GM18868 (cell line): ENCODE measurements at regions not wholly inside any gene's neighbourhood (a gene's known extent, or its start where the extent isn't known, plus 50 kb on each side); places are given as distances from the start of the nearest gene placed in this dataset.
"Not testable (repeated sequence)": the region's sequence is repeated elsewhere in the genome, so short reads cannot be mapped to it uniquely, and the experiment has no call there.

Experiments
- ATAC-seq: cut with Tn5 transposase; IDR thresholded peaks from one replicate; pipeline ENCODE4 v1.9.1; 2021; ENCODE audit warnings: mild to moderate bottlenecking, moderate library complexity; ENCODE audit not compliant: unreplicated experiment

DNA sequence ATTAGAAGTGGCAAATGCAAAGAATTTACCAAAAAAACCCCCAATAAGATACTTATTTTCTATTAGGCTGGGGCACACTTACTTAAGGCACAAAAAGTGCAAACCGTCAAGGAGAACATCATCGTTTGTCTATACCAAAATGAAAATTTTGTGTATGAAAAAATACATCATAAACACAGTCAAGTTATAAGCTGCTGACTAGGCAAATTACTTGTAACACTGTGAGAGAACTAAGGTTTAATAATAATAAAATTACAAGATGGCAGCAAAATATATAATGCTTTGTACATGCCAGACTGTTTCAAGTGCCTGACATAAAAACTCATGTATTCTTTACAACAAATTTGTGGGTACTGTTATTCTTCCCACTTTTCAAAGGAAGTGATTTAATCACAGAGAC is 297.2 kb upstream of the CRBN start:
- no peak for ATAC-seq

DNA sequence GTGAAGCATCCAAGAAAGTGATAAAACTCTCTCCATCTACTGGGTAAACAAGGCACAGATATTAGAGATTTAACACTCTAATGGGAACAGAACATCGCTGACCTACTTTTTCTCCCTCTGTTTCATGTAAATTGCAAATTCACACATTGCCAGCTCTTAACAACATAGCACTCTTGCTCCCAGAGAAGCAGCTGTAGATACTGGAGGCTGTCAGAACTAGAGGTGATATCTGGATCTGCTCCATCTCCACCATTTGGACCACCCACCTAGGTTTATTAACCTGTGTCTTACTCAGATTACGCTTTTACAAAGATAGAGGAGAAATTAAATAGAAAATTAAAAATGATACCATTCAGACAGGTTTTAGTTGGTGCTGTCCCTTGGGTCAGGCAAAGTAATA is 289.1 kb upstream of the CRBN start:
- no peak for ATAC-seq

DNA sequence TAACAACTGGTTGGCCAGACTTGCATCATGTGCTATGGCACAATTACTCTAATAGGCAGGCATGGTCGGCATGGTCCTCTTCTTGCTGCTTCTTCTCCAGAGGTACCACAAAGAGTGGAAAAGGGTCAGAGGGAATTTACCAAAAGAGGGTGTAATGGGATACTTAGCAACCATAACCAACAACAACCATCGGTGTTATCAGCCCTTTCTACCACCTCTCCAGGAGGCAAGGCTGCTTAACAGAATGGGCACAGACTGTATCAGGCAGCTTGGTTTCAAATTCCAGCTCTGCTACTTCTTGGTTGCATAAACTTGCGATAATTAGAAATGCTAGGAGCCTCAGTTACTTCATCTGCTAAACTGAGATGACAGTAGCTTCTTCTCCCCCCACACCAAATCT is 284.6 kb upstream of the CRBN start:
- ATAC-seq, result no peak

DNA sequence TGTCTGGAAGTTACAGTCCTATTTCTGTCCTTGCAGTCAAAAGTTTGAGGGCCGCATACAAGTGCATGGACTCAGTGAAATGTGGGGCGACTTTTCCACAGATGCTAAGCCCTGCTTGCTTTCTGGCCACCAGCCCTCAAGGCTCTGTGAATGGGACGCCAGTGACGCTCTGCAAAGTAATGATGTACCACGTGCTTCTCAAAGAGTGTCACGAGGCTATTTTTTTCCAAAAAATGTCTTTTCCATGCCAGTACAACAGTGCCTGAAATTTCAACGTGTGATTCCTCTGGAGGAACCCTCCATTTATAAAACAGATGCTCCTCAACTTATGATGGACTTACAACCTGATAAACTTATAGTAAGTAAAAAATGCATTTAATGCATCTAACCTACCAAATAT is 281.8 kb upstream of the CRBN start:
- ATAC-seq, result no peak

DNA sequence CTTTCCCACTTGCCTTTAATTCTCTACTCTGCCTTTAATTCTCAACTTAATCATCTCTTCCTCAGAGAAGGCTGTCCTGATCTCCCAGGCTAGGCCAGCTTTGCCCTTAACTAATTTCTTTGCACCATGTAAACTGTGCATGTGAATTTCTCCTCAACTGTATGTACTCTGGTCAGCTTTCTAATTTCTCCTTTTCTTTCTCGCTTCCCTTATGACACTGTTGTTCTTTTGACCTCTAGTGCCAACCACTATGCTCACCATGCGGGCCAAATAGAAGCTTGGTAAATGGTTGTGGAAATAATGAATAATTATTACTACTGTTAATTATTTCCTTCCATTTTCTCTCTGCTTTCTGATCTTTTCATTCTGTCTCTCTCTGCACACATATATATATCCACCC is 269.0 kb upstream of the CRBN start:
- no peak for ATAC-seq

DNA sequence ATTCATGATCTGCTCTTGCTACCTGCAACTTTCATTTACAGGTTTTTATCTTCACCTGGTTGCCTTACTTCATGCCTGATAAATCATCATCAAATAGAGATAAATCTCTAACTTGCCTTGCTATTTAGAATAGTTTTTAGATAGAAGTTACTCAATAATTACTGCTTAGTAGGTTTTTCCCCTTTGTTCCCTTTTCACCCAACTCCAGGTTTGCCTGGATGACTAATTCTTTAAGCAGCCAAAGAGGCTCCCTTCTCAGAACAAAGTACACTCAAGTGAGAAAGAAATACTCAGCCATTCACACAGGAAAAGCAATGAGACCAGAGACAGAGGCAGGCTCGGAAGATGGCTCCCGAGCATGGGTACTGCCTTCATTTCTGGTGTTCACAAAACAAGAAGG is 268.1 kb upstream of the CRBN start:
- ATAC-seq, result no peak

DNA sequence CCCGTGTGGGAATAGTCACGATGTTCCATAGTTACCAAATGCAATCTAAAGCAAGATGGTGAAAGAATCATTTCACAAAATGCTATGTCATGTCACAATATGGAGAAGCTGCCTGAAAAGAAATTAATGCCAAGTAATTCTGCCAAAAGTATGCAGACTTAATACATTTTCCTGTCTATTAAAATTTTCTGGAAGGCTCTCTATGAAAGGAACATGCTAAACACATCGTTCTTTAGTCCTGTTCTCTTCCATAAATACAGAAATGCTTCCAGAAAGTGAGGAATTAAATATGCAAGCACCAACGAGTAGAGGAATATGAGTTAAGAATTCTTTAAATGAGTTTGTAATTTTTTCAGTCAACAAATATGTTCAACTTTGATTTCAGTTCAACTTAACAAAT is 266.8 kb upstream of the CRBN start:
- no peak for ATAC-seq

DNA sequence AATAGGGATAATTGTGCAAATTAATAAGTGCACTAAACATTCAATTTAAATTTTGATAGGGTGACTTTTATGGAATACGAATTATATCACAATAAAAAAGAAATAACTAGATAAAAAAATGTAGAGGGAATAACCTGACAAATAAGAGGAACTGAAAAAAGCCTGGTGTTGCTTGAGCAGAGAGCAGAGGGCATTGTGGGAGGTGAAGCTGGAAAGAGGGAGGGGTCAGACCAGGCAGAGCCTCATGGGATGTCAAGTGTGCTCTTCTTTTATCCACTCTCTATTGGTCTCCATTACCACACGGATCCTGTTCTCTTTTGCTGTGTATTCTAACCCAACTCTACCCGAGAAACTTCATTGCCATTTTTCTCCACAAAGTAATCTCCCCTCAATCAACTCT is 264.0 kb upstream of the CRBN start:
- ATAC-seq, result peak; percentile 73

DNA sequence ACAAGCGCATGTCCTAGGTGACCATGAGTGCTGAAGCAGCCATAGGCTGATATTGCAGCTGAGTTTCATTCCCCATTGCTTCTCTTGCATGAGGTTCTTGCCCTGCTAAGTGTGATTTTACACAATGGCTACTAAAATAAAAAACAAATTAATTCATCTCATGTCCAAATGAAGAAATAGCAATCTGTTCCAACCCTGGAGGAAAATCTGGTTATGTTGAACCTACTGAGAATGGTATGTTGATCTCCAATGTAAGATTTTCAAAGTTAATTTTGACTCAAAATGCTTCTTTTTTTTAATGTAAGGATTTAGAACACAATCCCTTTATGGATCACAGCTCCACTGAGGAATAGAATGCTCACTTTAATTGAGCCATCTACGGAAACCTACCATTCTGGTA is 254.2 kb upstream of the CRBN start:
- no peak for ATAC-seq

DNA sequence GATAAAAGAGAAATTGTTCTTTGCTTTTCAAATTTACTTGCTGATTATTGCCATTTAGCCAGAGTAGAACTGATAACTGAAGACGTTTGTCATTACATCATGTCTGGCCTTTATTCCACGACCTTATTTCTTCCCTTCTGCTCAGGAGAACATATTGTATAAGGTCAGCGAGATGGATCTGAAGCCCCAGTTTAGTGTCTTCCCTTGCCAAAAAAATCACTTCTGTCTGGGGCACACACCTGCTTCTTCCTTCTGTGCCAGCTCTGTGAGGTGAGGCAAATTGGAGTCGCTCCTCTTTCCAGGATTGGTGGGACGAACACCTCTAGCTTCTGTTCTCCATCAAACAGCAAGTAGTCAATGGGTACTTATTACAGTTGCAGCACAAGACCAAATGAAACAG is 250.3 kb upstream of the CRBN start:
- no peak for ATAC-seq

DNA sequence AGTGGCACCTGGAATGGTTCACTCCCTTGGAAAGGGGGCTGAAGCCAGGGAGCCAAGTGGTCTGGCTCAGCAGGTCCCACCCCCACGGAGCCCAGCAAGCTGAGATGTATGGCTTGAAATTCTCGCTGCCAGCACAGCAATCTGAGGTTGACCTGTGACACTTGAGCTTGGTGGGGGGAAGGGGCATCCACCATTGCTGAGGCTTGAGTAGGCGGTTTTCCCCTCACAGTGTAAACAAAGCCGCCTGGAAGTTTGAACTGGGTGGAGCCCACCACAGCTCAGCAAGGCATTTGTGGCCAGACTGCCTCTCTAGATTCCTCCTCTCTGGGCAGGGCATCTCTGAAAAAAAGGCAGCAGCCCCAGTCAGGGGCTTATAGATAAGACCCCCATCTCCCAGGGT is 228.2 kb upstream of the CRBN start:
- not testable (repeated sequence) for ATAC-seq

DNA sequence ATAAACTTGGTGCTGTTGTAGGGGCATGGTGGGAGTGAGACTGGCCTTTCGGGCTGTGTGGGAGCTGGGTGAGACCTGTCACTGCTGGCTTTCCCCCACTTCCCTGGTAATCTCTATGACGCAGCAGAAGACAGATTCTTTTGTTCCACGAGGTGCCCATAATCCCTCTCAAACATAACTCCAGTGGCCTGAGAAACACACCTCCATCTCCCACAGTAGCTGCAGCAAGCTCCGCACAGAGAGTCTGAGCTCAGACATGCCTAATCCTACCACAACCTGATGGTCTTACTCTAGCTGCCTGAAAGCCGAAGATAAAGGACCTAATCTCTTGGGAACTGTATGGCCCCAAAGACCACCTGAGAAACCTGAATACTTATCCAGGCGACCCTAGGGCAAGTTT is 225.6 kb upstream of the CRBN start:
- no peak for ATAC-seq

DNA sequence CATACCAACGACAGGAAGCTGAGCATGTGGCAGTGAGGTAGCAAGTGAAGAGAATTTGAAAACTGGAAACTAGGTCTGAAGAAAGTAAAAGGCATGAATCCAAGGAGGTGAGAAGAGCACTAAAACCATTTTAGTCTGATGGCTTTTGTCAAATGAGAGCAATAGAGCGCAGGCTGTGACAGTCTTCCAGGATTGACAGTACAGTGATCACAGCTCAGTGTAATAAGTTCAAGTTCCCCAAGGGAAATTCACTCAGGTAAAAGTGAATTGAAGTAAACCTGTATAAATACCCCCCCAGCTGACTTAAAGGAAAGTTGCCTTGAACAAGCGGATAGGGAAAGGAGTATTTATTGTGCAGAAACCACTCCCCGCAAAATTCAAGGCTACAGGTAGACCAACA is 224.2 kb upstream of the CRBN start:
- no peak for ATAC-seq

DNA sequence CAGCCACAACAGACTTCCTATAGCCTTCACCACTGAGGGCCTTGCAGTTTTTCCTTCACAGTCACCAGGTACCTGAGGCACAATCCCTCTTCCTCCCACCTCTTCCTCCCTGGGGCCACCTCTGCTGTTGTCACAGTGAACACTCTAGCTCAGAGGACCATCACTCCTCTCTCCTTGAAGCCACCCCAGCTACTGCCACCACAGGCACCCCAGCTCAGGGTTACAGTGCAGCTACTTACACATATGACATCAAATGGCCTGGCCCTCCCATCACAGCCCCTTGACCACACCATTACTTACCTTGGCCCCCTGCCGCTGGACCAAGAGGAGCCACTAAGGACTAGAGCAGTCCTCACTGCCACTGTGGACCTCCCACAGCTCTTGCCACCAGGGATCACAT is 213.5 kb upstream of the CRBN start:
- ATAC-seq, result no peak

DNA sequence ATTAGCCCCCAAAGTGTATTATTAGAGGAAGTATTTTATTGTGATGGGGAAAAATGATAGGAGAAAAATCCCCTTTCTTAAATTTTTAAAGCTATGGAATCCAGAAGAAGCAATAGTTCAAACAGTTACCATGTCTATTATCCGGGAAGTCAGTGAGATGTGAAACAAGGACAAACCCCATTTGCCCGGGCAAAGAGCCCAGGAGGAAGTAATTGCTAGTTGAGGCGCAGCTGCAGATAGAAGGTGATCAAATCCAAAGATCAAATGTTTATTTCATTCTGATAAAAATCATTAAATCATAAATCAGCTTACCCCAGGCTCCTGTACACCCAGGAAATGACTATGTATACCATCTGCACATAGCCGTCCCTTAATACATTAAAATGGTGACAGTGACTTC is 204.0 kb upstream of the CRBN start:
- ATAC-seq, result no peak

DNA sequence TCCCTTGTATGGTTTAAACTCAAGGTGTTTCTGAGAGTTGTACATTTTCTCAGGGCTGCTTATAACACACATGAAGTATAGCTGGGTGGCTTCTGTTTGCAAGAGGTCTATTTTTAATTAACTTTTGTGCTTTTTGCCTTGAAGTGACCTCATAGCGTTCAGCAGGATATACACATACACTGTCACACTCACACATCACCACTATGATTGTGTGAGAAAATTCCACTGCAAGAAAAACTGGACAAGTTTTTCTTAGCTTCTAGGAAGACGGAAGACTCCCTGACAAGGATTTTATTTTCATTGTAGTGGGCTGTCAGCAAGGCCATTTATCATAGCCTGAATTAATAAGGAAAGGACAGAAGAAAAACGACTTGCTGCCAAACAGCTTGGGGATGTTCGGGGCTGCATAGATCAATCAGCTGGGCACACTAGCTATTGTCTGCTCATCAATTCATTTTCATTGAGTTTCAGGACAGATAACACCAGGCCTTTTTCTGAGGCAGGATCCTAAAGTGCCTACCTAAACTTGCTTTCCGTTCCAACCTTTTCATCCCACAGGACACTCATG is 192.8 kb upstream of the CRBN start:
- no peak for ATAC-seq

DNA sequence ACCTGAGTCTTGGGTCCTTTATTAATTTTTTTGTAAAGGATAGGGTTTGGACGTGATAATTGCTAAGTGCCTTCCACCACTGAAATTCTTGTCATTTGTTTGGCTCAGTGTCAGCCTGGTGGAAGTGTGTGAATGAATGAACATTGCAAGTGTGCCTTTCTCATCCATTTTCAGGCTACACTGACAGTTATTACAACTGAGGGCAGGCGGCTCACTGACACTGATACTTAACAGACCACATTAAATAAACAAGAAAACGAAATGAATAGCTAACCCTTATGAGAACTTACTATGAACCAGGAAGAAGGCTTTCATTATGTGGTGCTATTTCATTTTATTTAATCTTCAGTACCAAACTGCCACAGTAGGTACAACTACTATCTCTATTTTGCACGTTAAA is 188.8 kb upstream of the CRBN start:
- no peak for ATAC-seq

DNA sequence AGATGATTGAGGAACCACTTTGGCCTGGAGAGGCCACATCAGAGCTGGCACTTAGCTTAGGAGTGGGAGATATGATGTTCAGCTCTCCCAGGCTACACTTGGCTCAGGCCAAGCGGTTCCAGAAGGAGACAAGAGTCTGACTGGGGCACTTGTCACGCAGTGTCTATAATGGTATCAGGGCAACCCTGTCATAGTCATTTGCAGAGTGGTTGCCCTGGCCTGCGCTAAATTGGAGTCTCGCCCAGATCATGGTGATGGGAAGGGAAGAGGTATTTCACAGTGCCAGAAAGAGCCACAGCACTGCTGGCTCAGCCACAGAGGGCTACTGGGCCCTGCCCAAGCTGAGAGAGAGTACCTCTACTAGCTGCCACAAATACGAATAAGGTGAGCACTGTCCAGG is 186.9 kb upstream of the CRBN start:
- ATAC-seq, result no peak

DNA sequence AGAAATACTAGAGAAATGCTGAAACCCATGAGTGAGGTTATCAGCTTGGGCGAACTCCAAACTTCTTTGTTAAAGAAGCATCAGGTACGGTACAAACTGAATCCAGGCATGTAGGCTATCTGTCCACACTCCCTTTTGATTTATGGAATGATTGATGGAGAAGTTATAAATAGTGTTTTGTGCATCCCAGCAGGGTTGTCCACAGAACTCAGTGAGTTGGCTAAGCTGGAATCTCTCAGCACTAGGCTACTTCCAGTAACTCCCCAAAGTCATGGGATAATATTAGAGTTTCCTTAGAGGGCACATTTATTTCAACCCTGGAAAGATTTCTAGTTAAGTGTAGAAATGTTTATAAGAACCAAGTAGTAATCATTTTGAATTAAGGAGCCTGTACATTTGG is 186.2 kb upstream of the CRBN start:
- ATAC-seq, result no peak

DNA sequence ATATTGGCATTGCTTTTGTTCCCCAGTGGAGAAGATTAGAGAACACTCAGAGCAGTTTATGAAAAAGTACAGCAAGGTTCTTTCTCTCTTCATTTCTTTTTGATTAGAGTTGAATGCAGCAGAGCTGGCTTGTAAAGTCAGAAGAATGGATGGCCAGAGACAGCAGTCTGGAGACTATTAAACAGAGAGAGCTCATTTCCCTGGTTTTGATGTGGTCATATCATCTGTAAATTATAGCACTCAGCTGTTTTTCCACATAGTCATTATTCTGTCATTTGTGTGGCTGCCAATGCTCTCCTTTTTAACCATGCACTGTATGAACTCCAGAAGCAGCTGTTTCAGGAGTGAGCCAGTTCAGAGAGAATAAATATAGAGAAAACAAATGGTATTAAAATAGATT is 177.4 kb upstream of the CRBN start:
- ATAC-seq, result no peak

DNA sequence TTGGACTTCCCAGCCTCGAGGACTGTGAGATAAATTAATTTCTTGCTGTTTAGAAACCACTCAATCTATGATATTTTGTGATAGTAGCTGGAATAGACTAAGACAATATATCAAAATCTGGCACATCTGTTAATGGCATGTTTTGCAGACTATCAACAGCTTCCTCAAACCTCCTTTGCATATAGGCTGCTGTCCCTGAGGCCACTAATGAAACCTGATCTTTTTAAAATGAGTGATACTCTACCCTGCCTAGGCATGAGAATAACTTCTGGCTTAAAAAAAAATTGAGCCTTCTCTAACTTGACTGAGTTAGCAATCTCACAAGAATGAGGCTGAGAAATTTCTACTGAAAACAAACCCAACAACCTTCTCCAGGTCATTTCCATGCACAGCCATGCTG is 176.0 kb upstream of the CRBN start:
- ATAC-seq, result no peak

DNA sequence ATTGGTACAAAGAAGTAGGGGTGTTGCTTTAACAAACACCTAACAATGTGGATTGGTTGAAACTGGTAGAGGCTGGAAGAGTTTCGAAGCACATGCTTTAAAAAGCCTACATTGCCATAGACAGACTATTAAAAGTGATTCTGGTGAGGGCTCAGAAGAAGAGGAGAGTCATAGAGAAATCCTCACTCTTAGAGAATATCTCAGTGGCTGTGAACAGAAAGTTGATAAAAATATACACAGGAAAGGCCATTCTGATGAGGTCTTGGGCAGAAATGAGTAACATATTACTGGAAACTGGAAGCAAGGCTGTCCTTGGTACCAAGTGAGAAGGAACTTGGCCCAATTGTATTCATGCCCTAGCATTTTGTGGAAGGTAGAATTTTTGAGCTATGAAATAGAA is 173.7 kb upstream of the CRBN start:
- no peak for ATAC-seq

DNA sequence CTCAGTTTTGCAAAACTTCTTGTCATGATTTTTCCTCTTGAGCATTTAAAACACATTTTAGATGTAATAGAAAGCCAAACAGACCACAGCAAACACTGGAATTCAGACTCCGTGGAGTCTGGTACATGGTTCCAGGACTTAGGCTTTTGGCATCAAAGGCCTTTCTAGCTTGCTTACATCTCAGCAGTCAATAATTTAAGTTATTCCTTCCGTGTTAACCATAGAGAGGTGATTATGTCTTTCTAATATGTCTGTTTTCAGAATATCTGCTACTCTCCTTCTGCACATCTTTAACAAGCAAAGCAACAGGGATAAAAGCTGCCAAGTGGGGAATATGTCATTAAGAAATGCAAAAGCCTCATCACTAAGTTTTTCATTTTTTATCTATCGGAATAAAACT is 171.7 kb upstream of the CRBN start:
- ATAC-seq, result no peak

DNA sequence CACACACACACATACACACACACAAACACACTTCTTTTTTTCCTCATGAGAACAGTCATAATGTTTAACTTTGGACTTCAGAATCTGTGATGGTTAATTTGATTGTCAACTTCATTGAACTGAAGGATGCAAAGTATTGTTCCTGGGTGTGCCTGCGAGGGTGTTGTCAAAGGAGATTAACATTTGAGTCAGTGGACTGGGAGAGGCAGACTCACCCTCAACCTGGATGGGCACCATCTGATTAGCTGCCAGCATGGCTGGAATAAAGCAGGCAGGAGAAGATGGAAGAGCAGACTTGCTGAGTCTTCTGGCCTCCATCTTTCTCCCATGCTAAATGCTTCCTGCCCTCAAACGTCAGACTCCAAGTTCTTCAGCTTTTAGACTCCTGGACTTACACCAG is 167.6 kb upstream of the CRBN start:
- not testable (repeated sequence) for ATAC-seq
